ENCODE measurements at regions not wholly inside any gene's neighbourhood (a gene's known extent, or its start where the extent isn't known, plus 50 kb on each side); places are given as distances from the start of the nearest gene placed in this dataset.

- H4K91ac ChIP-seq (replicated peaks; ENCODE audit: insufficient read length, low read length), result no peak overlapping the region
- H3K36me3 ChIP-seq (ENCODE audit: control insufficient read depth in 2 of 4, insufficient read depth in 4 of 4, low read length in 3 of 4), result no peaks in the 10 kb centered on the region
- H3K79me2 ChIP-seq (ENCODE audit: control insufficient read depth in 1 of 2, insufficient read depth in 2 of 2, low read length in 2 of 2), result no peaks in the 10 kb centered on the region
- no peaks in the 10 kb centered on the region for H3K27me3 ChIP-seq (replicated peaks in 1 of 4; ENCODE audit: control insufficient read depth in 3 of 4, extremely low read depth in 1 of 4, insufficient read depth in 3 of 4, low read length in 3 of 4)
- ChIA-PET POLR2A (ENCODE audit: partially characterized antibody) (no interaction called here), CTCF (ENCODE audit: partially characterized antibody) (no interaction called here)
- H3K4ac ChIP-seq (replicated peaks; ENCODE audit: insufficient read length, low read depth, low read length), result no peak overlapping the region
- no peak overlapping the region for H2BK20ac ChIP-seq (ENCODE audit: low read length)
- H3K23ac ChIP-seq (ENCODE audit: insufficient read length), result no peak overlapping the region
- no peak overlapping the region for H2AFZ ChIP-seq (ENCODE audit: low read length)
- H3K79me1 ChIP-seq (ENCODE audit: low read depth, low read length), result no peaks in the 10 kb centered on the region
- H2BK120ac ChIP-seq (replicated peaks; ENCODE audit: low read depth, low read length), result no peak overlapping the region
- H4K5ac ChIP-seq (ENCODE audit: insufficient read length, low read depth, low read length), result no peak overlapping the region
- H2BK5ac ChIP-seq (ENCODE audit: low read depth, low read length), result no peak overlapping the region
- WGBS, 2 experiments (ENCODE audit: extremely low coverage in 1 of 2, insufficient coverage in 1 of 2, insufficient read length in 1 of 2, insufficient replicate concordance in 2 of 2, low coverage in 1 of 2, low lambda C conversion rate in 2 of 2, missing lambda C conversion rate in 1 of 2), result 95% methylated on average over 1 of the region's 1 CpG; no CpG with 5 or more reads in 1 of the 2 experiments
- H3K4me2 ChIP-seq (ENCODE audit: insufficient read depth in 1 of 2, low read depth in 2 of 2, low read length in 2 of 2), result no peak overlapping the region
- H3K18ac ChIP-seq (ENCODE audit: extremely low read depth, low read length), result no peak overlapping the region
- H3K4me3 ChIP-seq (ENCODE audit: extremely low read depth in 1 of 4, insufficient read depth in 2 of 4, low read depth in 3 of 4, low read length in 4 of 4), result no peak overlapping the region
- H2AK5ac ChIP-seq (ENCODE audit: low read depth, low read length), result no peak overlapping the region
- no peaks in the 10 kb centered on the region for H3K9me3 ChIP-seq (ENCODE audit: insufficient read depth in 2 of 2, low read depth in 1 of 2, low read length in 1 of 2)
- H2BK15ac ChIP-seq (ENCODE audit: low read length), result no peak overlapping the region
- no peak overlapping the region for H3K56ac ChIP-seq (replicated peaks; ENCODE audit: insufficient read length, low read depth, low read length)
- no peak overlapping the region for H3K27ac ChIP-seq (ENCODE audit: low read depth, low read length)
- H3K23me2 ChIP-seq (ENCODE audit: low read depth, low read length), result no peaks in the 10 kb centered on the region
- H3K4me1 ChIP-seq (replicated peaks in 1 of 4; ENCODE audit: control insufficient read depth in 3 of 4, insufficient read depth in 4 of 4, low read length in 3 of 4), result no peaks in the 10 kb centered on the region
- no peak overlapping the region for H4K8ac ChIP-seq (ENCODE audit: extremely low read depth, insufficient read depth, low read length)
- H2BK12ac ChIP-seq (ENCODE audit: low read depth, low read length), result no peak overlapping the region
- no peak for DNase-seq (ENCODE audit: low read depth in 1 of 2, low spot score in 2 of 2)
- no peak for FAIRE-seq
- H3K14ac ChIP-seq (ENCODE audit: insufficient read length), result no peak overlapping the region
- H3K9ac ChIP-seq (replicated peaks in 1 of 4; ENCODE audit: extremely low read depth in 1 of 4, low read depth in 3 of 4, low read length in 3 of 4), result no peak overlapping the region
- H4K20me1 ChIP-seq (replicated peaks in 1 of 2; ENCODE audit: control insufficient read depth in 1 of 2, insufficient read depth in 2 of 2, low read length in 2 of 2), result no peaks in the 10 kb centered on the region
- TF ChIP-seq RBBP5 (IDR thresholded peaks at IDR 0.05; ENCODE audit: borderline replicate concordance, low read depth, low read length) (no peak), E2F6 (IDR thresholded peaks at IDR 0.05) (no peak)
Measured at GRCh38 chr15:87131067-87131466, 1051.4 kb downstream of the AGBL1 start.
